ENCODE measurements at regions not wholly inside any gene's neighbourhood (a gene's known extent, or its start where the extent isn't known, plus 50 kb on each side); places are given as distances from the start of the nearest gene placed in this dataset.

GRCh38 chr12:4011597-4011996 lies 138.4 kb upstream of the PARP11 start (continued):
- TF ChIP-seq ZNF317 (CRISPR knock-in tag; IDR thresholded peaks at IDR 0.05) (0 out of 2 replicates have a peak, but pooled peaks have one; percentile 62), ZNF530 (CRISPR knock-in tag; IDR thresholded peaks at IDR 0.05; ENCODE audit: low read depth) (no peak), JDP2 (CRISPR knock-in tag; IDR thresholded peaks at IDR 0.05; ENCODE audit: borderline replicate concordance) (no peak), AHR (CRISPR knock-in tag; IDR thresholded peaks at IDR 0.05) (no peak), ATAD3A (CRISPR knock-in tag; IDR thresholded peaks at IDR 0.05) (no peak), SMARCE1 (IDR thresholded peaks at IDR 0.05; ENCODE audit: borderline replicate concordance) (no peak), TOE1 (CRISPR knock-in tag; IDR thresholded peaks at IDR 0.05) (no peak), KDM6A (CRISPR knock-in tag; IDR thresholded peaks at IDR 0.05; ENCODE audit: low read depth) (no peak), MTF2 (CRISPR knock-in tag; IDR thresholded peaks at IDR 0.05; ENCODE audit: borderline replicate concordance) (no peak), CBX1 (IDR thresholded peaks at IDR 0.05; ENCODE audit: low read depth) (no peak), ZNF790 (CRISPR knock-in tag; IDR thresholded peaks at IDR 0.05; ENCODE audit: borderline replicate concordance) (no peak), ATM (IDR thresholded peaks at IDR 0.05; ENCODE audit: borderline replicate concordance) (no peak), DMAP1 (CRISPR knock-in tag; IDR thresholded peaks at IDR 0.05) (peak; percentile 63; the same call in 1 of the 2 replicates), EP300 (IDR thresholded peaks at IDR 0.05; ENCODE audit: low read depth in 2 of 2, low read length in 2 of 2) (peak; percentile 88 to 98; a peak in 3 of 4 replicates), EP300 (CRISPR knock-in tag; IDR thresholded peaks at IDR 0.05; ENCODE audit: borderline replicate concordance) (peak; percentile 94), PHB2 (IDR thresholded peaks at IDR 0.05; ENCODE audit: partially characterized antibody) (no peak), REXO4 (CRISPR knock-in tag; IDR thresholded peaks at IDR 0.05; ENCODE audit: borderline replicate concordance) (no peak), USF2 (IDR thresholded peaks at IDR 0.05; ENCODE audit: low read depth, low read length) (peak; percentile 53), USF2 (CRISPR knock-in tag; IDR thresholded peaks at IDR 0.05; ENCODE audit: borderline replicate concordance) (peak; percentile 50; the same call in 1 of the 2 replicates), TCF7L2 (IDR thresholded peaks at IDR 0.05; ENCODE audit: low read depth, low read length) (no peak), RELA (CRISPR knock-in tag; IDR thresholded peaks at IDR 0.05) (0 out of 2 replicates have a peak, but pooled peaks have one; percentile 68), NFRKB (IDR thresholded peaks at IDR 0.05) (no peak), ZNF737 (CRISPR knock-in tag; IDR thresholded peaks at IDR 0.05; ENCODE audit: borderline replicate concordance) (no peak), ZKSCAN1 (IDR thresholded peaks at IDR 0.05; ENCODE audit: low read length) (peak; percentile 17; the same call in 1 of the 2 replicates), ETV6 (CRISPR knock-in tag; conservative IDR thresholded peaks at IDR 0.05) (no peak), MIER3 (CRISPR knock-in tag; IDR thresholded peaks at IDR 0.05; ENCODE audit: borderline replicate concordance) (peak; percentile 79; the same call in 1 of the 2 replicates), ZBTB46 (CRISPR knock-in tag; IDR thresholded peaks at IDR 0.05; ENCODE audit: borderline replicate concordance) (no peak), ZNF841 (CRISPR knock-in tag; IDR thresholded peaks at IDR 0.05; ENCODE audit: borderline replicate concordance) (no peak)
- TF ChIP-seq, protein P1, sequence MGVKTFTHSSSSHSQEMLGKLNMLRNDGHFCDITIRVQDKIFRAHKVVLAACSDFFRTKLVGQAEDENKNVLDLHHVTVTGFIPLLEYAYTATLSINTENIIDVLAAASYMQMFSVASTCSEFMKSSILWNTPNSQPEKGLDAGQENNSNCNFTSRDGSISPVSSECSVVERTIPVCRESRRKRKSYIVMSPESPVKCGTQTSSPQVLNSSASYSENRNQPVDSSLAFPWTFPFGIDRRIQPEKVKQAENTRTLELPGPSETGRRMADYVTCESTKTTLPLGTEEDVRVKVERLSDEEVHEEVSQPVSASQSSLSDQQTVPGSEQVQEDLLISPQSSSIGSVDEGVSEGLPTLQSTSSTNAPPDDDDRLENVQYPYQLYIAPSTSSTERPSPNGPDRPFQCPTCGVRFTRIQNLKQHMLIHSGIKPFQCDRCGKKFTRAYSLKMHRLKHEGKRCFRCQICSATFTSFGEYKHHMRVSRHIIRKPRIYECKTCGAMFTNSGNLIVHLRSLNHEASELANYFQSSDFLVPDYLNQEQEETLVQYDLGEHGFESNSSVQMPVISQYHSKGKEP (CRISPR knock-in tag; IDR thresholded peaks at IDR 0.05) = no peak
